Omental fat pad (tissue), 3 donors: ENCODE measurements at regions not wholly inside any gene's neighbourhood (a gene's known extent, or its start where the extent isn't known, plus 50 kb on each side); places are given as distances from the start of the nearest gene placed in this dataset.

Experiments
- ATAC-seq: fragments of 150-250 bp; one replicate; pipeline ENCODE4 v1.9.1; 2016; ENCODE audit warnings: mild to moderate bottlenecking, moderate library complexity; ENCODE audit not compliant: low FRiP score
- DNase-seq: peaks from one replicate; pipeline ENCODE4 v3.0.0-alpha.2; 2019; ENCODE audit warnings: low spot score
- TF ChIP-seq, protein P1 (sequence below), 3 donors: fragments of 450-650 bp; IDR thresholded peaks; one replicate each; pipeline ENCODE4 v1.5.1; 2016 to 2017; ENCODE audit warnings: antibody characterized with exemption in 3 of 3, mild to moderate bottlenecking in 3 of 3, moderate library complexity in 2 of 3

DNA sequence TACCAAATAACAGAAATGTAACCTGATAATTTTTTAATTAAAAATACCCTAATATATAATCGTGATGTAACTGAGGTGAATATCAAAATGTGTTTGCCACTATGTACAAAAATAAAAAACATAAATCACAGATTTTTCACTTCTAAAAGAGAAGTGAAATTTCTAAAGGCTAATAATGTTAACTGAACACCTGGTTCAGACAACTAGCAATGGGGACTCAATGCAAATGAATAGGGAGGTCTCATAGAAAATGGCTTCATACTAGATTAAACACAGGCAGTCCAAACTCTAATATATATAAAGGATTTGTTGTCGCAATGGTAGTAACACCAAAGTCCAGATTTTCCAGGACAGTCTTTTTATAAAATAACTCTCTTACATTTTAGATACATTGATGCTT is 365.4 kb upstream of the ATP2B1 start:
- TF ChIP-seq, protein P1, sequence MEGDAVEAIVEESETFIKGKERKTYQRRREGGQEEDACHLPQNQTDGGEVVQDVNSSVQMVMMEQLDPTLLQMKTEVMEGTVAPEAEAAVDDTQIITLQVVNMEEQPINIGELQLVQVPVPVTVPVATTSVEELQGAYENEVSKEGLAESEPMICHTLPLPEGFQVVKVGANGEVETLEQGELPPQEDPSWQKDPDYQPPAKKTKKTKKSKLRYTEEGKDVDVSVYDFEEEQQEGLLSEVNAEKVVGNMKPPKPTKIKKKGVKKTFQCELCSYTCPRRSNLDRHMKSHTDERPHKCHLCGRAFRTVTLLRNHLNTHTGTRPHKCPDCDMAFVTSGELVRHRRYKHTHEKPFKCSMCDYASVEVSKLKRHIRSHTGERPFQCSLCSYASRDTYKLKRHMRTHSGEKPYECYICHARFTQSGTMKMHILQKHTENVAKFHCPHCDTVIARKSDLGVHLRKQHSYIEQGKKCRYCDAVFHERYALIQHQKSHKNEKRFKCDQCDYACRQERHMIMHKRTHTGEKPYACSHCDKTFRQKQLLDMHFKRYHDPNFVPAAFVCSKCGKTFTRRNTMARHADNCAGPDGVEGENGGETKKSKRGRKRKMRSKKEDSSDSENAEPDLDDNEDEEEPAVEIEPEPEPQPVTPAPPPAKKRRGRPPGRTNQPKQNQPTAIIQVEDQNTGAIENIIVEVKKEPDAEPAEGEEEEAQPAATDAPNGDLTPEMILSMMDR (IDR thresholded peaks at IDR 0.05): no peak
- DNase-seq (no peak), ATAC-seq (no peak)

DNA sequence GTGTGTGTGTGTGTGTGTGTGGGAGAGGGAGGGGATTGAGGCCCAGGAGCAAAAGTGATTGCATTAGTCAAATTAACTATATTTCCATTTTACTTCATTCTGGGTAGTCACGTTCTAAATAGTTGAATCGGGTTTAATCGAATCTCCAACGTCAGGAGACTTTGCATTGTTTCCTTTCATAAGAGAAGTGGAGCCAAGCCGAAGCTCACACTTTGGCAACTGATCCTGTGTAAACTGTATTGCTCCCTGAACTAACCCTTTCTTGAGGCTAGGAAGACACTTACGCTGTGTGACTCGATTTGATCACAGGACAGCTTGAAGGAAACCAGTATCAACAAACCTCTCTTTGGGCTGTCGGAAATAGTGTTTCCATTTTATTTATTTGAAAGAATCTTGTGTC is 363.4 kb upstream of the ATP2B1 start:
- DNase-seq (no peak), ATAC-seq (no peak)
- TF ChIP-seq, protein P1 (IDR thresholded peaks at IDR 0.05): no peak

DNA sequence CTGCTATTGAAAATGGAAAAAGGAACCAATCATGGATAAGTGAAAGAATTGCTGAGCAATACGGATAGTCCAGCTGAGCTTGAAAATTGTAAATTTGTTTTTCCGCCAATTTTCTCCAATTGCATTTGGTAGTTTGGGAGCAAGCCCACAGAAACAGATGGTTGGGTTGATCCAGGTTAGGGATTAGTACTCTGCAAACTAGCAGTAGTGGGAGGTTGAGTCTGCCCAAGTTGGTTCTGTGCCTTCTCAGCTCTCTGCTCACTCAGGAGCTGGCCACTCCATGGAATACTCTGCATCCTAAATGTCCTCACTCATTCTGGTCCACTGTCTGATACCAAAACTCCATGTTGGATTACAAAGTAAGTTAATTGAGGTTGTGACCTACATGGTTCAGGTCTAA is 361.1 kb upstream of the ATP2B1 start:
- TF ChIP-seq, protein P1 (IDR thresholded peaks at IDR 0.05): no peak

DNA sequence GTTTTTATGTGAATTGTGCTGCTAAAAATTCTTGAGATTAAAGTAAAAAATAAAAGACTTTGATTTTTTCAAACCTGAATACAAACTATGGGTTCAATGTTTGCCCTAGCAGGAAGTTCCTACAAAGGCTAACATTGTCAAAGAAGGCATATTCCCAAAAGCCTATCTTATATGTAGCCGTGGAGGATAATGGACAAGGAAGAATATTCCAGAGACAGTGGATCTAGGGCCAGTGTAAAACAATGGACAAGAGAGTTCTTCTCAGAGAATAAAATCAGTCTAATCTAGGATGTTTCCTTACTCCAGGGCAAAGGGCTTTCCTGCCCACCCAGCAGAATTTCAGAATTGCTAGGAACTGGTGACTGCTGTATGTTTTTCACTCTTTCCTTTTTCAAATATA is 359.2 kb upstream of the ATP2B1 start:
- DNase-seq (no peak), ATAC-seq (no peak)
- TF ChIP-seq, protein P1 (IDR thresholded peaks at IDR 0.05): no peak

More for the DNA sequence above, 361.1 kb upstream of the ATP2B1 start:
- DNase-seq (no peak), ATAC-seq (no peak)

DNA sequence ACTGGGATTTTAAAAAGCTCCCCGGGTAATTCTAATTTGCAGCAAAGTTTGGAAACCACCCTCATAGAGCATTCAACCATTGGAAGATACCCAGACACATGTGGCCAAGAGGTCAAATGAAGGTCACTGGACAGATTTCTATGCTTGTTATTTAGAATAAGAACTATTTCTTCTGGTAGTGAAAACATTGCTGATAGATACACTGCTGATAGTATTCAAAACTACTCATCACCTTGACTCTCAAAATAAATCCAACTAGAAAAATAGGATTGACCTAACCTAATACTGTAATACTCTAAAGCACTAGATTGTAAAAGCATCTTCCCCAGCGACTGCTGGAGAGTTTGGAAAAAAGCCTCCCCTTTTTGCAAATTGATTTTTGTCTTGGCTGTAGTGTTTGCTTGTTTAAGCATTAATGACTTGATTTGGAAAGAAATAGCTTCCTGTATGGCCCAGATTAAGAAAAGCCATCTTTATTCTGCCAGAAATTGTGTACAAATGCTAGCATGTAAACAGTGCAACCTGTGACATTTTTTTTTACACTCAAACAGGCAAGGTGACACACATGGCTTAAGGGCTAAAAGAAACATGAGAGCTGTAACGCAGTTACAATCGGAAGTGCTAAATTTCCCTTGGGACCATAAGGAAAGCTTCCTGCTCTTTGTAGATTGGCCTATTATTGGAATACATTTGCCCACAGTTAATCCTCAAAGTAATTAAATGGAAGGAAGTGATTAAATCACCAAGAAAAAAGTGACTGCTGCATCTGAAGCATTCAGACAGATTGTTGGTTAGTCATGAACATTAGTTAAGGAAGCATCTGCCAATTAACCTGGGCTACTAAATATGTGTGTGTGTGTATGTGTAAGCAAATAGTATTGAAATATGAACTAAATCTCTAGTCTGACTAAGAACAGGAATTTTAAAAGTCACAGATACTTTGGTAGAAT is 356.5 kb upstream of the ATP2B1 start:
- ATAC-seq (no peak), DNase-seq (no peak)
- TF ChIP-seq, protein P1 (IDR thresholded peaks at IDR 0.05): no peak

DNA sequence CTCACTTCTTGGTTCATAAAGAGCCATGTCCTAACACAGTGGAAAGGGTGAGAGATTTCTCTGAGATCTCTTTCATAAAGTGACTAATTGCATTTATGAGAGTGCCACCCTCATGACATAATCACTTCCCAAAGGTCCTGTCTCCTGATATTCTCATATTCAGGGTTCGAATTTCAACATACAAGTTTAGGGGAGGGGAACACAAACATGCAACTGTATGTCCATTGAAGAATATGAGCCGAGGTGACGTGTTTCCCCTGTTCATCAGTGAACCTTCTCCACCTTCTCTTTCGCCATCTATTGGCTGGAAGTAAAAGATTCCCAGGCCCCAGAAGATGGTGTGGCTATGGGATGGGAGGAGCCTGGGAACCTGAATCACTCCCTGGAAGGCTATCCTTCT is 354.2 kb upstream of the ATP2B1 start:
- no peak for ATAC-seq
- no peak for DNase-seq
- TF ChIP-seq, protein P1 (IDR thresholded peaks at IDR 0.05): no peak

DNA sequence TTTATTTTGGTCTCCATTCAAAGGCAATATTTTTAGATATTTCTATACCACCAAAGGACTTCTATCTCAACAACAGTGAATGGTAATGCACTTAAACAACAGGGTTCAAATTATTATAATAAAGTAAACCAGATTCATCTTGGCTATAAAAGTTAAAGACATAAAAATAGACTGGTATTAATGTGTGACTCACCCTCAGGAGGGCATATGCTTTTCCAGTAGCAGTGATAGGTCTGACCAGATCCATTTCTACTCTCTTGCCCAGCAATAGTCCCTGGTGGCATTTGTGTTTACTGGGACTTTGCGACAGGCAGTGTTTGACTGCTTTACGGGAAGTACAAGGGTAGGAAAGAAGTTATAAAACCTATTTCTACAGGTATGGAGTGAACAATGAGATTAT is 353.2 kb upstream of the ATP2B1 start:
- TF ChIP-seq, protein P1 (IDR thresholded peaks at IDR 0.05): no peak
- ATAC-seq (no peak), DNase-seq (no peak)
